Activated CD4-positive, alpha-beta T cell treated with anti-CD3 and anti-CD28 coated beads for 48 hours (primary cell): ENCODE measurements at regions not wholly inside any gene's neighbourhood (a gene's known extent, or its start where the extent isn't known, plus 50 kb on each side); places are given as distances from the start of the nearest gene placed in this dataset.

Experiments used
- DNase-seq: peaks from one replicate; pipeline ENCODE4 v3.0.0-alpha.2; 2020

GRCh38 chr2:146321175-146321574 lies 1523.7 kb upstream of the ACVR2A start:
- DNase-seq = no peak

- DNase-seq = no peak
Observed at GRCh38 chr2:146317959-146318358, 1526.9 kb upstream of the ACVR2A start.

GRCh38 chr2:146312899-146313298 lies 1531.9 kb upstream of the ACVR2A start:
- DNase-seq = no peak

- DNase-seq = no peak
Observed at GRCh38 chr2:146305164-146305563, 1539.7 kb upstream of the ACVR2A start.

- no peak for DNase-seq
Observed at GRCh38 chr2:146301287-146301686, 1543.5 kb upstream of the ACVR2A start.

- DNase-seq = no peak
Observed at GRCh38 chr2:146295080-146295670, 1549.7 kb upstream of the ACVR2A start.

- no peak for DNase-seq
Observed at GRCh38 chr2:146287281-146287680, 1557.5 kb upstream of the ACVR2A start.

GRCh38 chr2:146278881-146279280 lies 1565.9 kb upstream of the ACVR2A start:
- DNase-seq = no peak

- no peak for DNase-seq
Observed at GRCh38 chr2:146271131-146271831, 1573.5 kb upstream of the ACVR2A start.

- no peak for DNase-seq
Observed at GRCh38 chr2:146270618-146271017, 1574.2 kb upstream of the ACVR2A start.

GRCh38 chr2:146267093-146267492 lies 1577.7 kb upstream of the ACVR2A start:
- no peak for DNase-seq

GRCh38 chr2:146265656-146266055 lies 1579.2 kb upstream of the ACVR2A start:
- DNase-seq = no peak

- no peak for DNase-seq
Observed at GRCh38 chr2:146262606-146263005, 1582.2 kb upstream of the ACVR2A start.

- no peak for DNase-seq
Observed at GRCh38 chr2:146260551-146260950, 1584.3 kb upstream of the ACVR2A start.

- no peak for DNase-seq
Observed at GRCh38 chr2:146259816-146260215, 1585.0 kb upstream of the ACVR2A start.

- DNase-seq = no peak
Observed at GRCh38 chr2:146258071-146258470, 1586.8 kb upstream of the ACVR2A start.

GRCh38 chr2:146252119-146252518 lies 1592.7 kb upstream of the ACVR2A start:
- DNase-seq = no peak

GRCh38 chr2:146251328-146251727 lies 1593.5 kb upstream of the ACVR2A start:
- DNase-seq = no peak

- DNase-seq = no peak
Observed at GRCh38 chr2:146246736-146247523, 1597.9 kb upstream of the ACVR2A start.

GRCh38 chr2:146246002-146246735 lies 1598.7 kb upstream of the ACVR2A start:
- DNase-seq = no peak

- DNase-seq = no peak
Observed at GRCh38 chr2:146244830-146245229, 1600.0 kb upstream of the ACVR2A start.

GRCh38 chr2:146244131-146244530 lies 1600.7 kb upstream of the ACVR2A start:
- no peak for DNase-seq

GRCh38 chr2:146241023-146241422 lies 1603.8 kb upstream of the ACVR2A start:
- DNase-seq = no peak
